H9 (cell line): ENCODE measurements at regions not wholly inside any gene's neighbourhood (a gene's known extent, or its start where the extent isn't known, plus 50 kb on each side); places are given as distances from the start of the nearest gene placed in this dataset.

Experiments
- DNase-seq: peaks from one replicate; pipeline ENCODE4 v3.0.0-alpha.2; 2017
- H2AFZ ChIP-seq: one replicate; pipeline ENCODE4 v1.6.1; 2013; ENCODE audit warnings: mild to moderate bottlenecking, low read length, control low read depth, moderate library complexity
- H2AK5ac ChIP-seq: 2 replicates; pipeline ENCODE4 v1.6.1; 2013; ENCODE audit warnings: low read length, control low read depth, mixed read lengths; ENCODE audit not compliant: insufficient read length
- H2BK120ac ChIP-seq: one replicate; pipeline ENCODE4 v1.6.1; 2013; ENCODE audit warnings: low read depth, mild to moderate bottlenecking, low read length, control low read depth, inconsistent platforms; ENCODE audit not compliant: poor library complexity, severe bottlenecking
- H2BK12ac ChIP-seq: 2 replicates; pipeline ENCODE4 v1.6.1; 2013; ENCODE audit warnings: low read length, control low read depth, mixed read lengths, low read depth; ENCODE audit not compliant: insufficient read length
- H2BK15ac ChIP-seq: 2 replicates; pipeline ENCODE4 v1.6.1; 2013; ENCODE audit warnings: low read depth, low read length, control low read depth
- H2BK20ac ChIP-seq: one replicate; pipeline ENCODE4 v1.6.1; 2013; ENCODE audit warnings: low read depth, mild to moderate bottlenecking, low read length, control low read depth, inconsistent platforms; ENCODE audit not compliant: poor library complexity, severe bottlenecking
- H2BK5ac ChIP-seq: 2 replicates; pipeline ENCODE4 v1.6.1; 2013; ENCODE audit warnings: low read length, control low read depth, mixed read lengths; ENCODE audit not compliant: insufficient read length
- H3K14ac ChIP-seq: 2 replicates; pipeline ENCODE4 v1.6.1; 2013; ENCODE audit warnings: low read length, control low read depth; ENCODE audit not compliant: insufficient read depth
- H3K18ac ChIP-seq: 2 replicates; pipeline ENCODE4 v1.6.1; 2013; ENCODE audit warnings: low read depth, mild to moderate bottlenecking, mixed read lengths, low read length, control low read depth; ENCODE audit not compliant: insufficient read length
- H3K23ac ChIP-seq: 2 replicates; pipeline ENCODE4 v1.6.1; 2013; ENCODE audit warnings: low read length, control low read depth, mixed read lengths, low read depth; ENCODE audit not compliant: insufficient read length
- H3K23me2 ChIP-seq: 2 replicates; pipeline ENCODE4 v1.6.1; 2013; ENCODE audit warnings: low read depth, mild to moderate bottlenecking, mixed read lengths, low read length, control low read depth; ENCODE audit not compliant: insufficient read length, poor library complexity, severe bottlenecking
- H3K27ac ChIP-seq: 2 replicates; pipeline ENCODE4 v1.5.1; 2013; ENCODE audit warnings: low read length, control low read depth, mixed read lengths, low read depth; ENCODE audit not compliant: insufficient read length
- H3K27me3 ChIP-seq: 2 replicates; pipeline ENCODE4 v1.6.1; 2013; ENCODE audit warnings: low read length, control low read depth, inconsistent platforms; ENCODE audit not compliant: insufficient read depth
- H3K4ac ChIP-seq: 2 replicates; pipeline ENCODE4 v1.6.1; 2013; ENCODE audit warnings: low read depth, mild to moderate bottlenecking, control low read depth, inconsistent platforms, low read length, moderate library complexity
- H3K4me1 ChIP-seq: 2 replicates; pipeline ENCODE4 v1.6.1; 2013; ENCODE audit warnings: low read length, control low read depth, inconsistent platforms; ENCODE audit not compliant: insufficient read depth
- H3K4me2 ChIP-seq: 2 replicates; pipeline ENCODE4 v1.6.1; 2013; ENCODE audit warnings: low read length, control low read depth, mixed read lengths; ENCODE audit not compliant: insufficient read length, insufficient read depth
- H3K56ac ChIP-seq: 2 replicates; pipeline ENCODE4 v1.6.1; 2013; ENCODE audit warnings: low read depth, mild to moderate bottlenecking, mixed read lengths, low read length, control low read depth; ENCODE audit not compliant: insufficient read length
- H3K79me1 ChIP-seq: 2 replicates; pipeline ENCODE4 v1.6.1; 2013; ENCODE audit warnings: low read depth, mild to moderate bottlenecking, moderate library complexity, low read length, control low read depth, inconsistent platforms; ENCODE audit not compliant: insufficient read depth, poor library complexity, severe bottlenecking
- H3K79me2 ChIP-seq: 2 replicates; pipeline ENCODE4 v1.6.1; 2013; ENCODE audit warnings: low read length, control low read depth, inconsistent platforms; ENCODE audit not compliant: insufficient read depth
- H3K9ac ChIP-seq: 2 replicates; pipeline ENCODE4 v1.6.1; 2013; ENCODE audit warnings: low read length, control low read depth, mixed read lengths; ENCODE audit not compliant: insufficient read length; ENCODE audit errors: extremely low read depth
- H3K9me3 ChIP-seq: one replicate; pipeline ENCODE4 v1.6.1; 2013; ENCODE audit warnings: low read depth, low read length, inconsistent platforms; ENCODE audit not compliant: control insufficient read depth
- H3T11ph ChIP-seq: one replicate; pipeline ENCODE4 v1.6.1; 2013; ENCODE audit warnings: mild to moderate bottlenecking, low read length, control low read depth, inconsistent platforms
- H4K20me1 ChIP-seq: one replicate; pipeline ENCODE4 v1.6.1; 2013; ENCODE audit not compliant: control insufficient read depth, insufficient read length, insufficient read depth
- H4K5ac ChIP-seq: 2 replicates; pipeline ENCODE4 v1.6.1; 2013; ENCODE audit warnings: low read depth, mild to moderate bottlenecking, mixed read lengths, low read length, control low read depth; ENCODE audit not compliant: insufficient read length
- H4K8ac ChIP-seq: replicated peaks from 2 replicates; pipeline ENCODE4 v1.6.1; 2013; ENCODE audit warnings: low read length, control low read depth, mixed read lengths, low read depth; ENCODE audit not compliant: insufficient read length
- H4K91ac ChIP-seq: 2 replicates; pipeline ENCODE4 v1.6.1; 2013; ENCODE audit warnings: low read depth, mild to moderate bottlenecking, moderate library complexity, mixed read lengths, low read length, control low read depth; ENCODE audit not compliant: insufficient read length
- H3K27ac Mint-ChIP-seq, 3 experiments: 2 replicates in 2 of 3; 3 replicates in 1 of 3; pipeline ENCODE4 v1.8.0; 2020 to 2021; ENCODE audit warnings: mixed read lengths in 3 of 3, mild to moderate bottlenecking in 1 of 3, moderate library complexity in 1 of 3
- H3K27me3 Mint-ChIP-seq: 2 replicates; pipeline ENCODE4 v1.8.0; 2021; ENCODE audit warnings: low read depth, mild to moderate bottlenecking, moderate library complexity, mixed read lengths
- H3K36me3 Mint-ChIP-seq, 3 experiments: 2 replicates in 2 of 3; 3 replicates in 1 of 3; pipeline ENCODE4 v1.8.0; 2020 to 2021; ENCODE audit warnings: low read depth in 3 of 3, mixed read lengths in 3 of 3; ENCODE audit not compliant: insufficient read depth in 1 of 3
- H3K4me1 Mint-ChIP-seq, 2 experiments: 2 replicates each; pipeline ENCODE4 v1.8.0; 2020; ENCODE audit warnings: mixed read lengths in 2 of 2
- H3K4me3 Mint-ChIP-seq, 2 experiments: 2 replicates in 1 of 2; 3 replicates in 1 of 2; pipeline ENCODE4 v1.8.0; 2020 to 2021; ENCODE audit warnings: mild to moderate bottlenecking in 2 of 2, mixed read lengths in 2 of 2, moderate library complexity in 1 of 2
- H3K9me3 Mint-ChIP-seq, 2 experiments: 2 replicates in 1 of 2; 3 replicates in 1 of 2; pipeline ENCODE4 v1.8.0; 2020; ENCODE audit warnings: mild to moderate bottlenecking in 2 of 2, mixed read lengths in 2 of 2, moderate library complexity in 1 of 2
- CTCF ChIP-seq: fragments of 200-600 bp; sonication (generic); conservative IDR thresholded peaks from 3 replicates; pipeline ENCODE4 v1.8.0; 2021; ENCODE audit warnings: antibody characterized with exemption, mild to moderate bottlenecking
- WGBS: extraction: QIAGEN DNeasy Blood & Tissue Kit; methylation state at CpG from one replicate; pipeline ENCODE4 v1.1.7; 2013; ENCODE audit warnings: missing lambda C conversion rate, low lambda C conversion rate, mixed read lengths; ENCODE audit not compliant: insufficient read length; ENCODE audit errors: extremely low coverage; 5-methylcytosine and 5-hydroxymethylcytosine counted together

- Mint-ChIP-seq H3K27ac (no peak overlapping the region), H3K4me3 (no peak overlapping the region), H3K27me3 (no peaks in the 10 kb centered on the region), H3K4me1 (no peaks in the 10 kb centered on the region), H3K36me3 (no peaks in the 10 kb centered on the region), H3K9me3 (no peaks in the 10 kb centered on the region; a peak in 1 of 5 replicates)
- H2BK15ac ChIP-seq = no peak overlapping the region
- no peaks in the 10 kb centered on the region for H3K9me3 ChIP-seq
- H3K56ac ChIP-seq = no peak overlapping the region
- H3K27me3 ChIP-seq = no peaks in the 10 kb centered on the region
- no peak for DNase-seq
- no peaks in the 10 kb centered on the region for H3K4me1 ChIP-seq
- no peak overlapping the region for H3K4ac ChIP-seq
- no peak overlapping the region for H2BK120ac ChIP-seq
- no peak overlapping the region for H4K91ac ChIP-seq
- H4K5ac ChIP-seq = no peak overlapping the region
- WGBS = no CpG with 5 or more reads among the region's 5 CpGs
- H4K8ac ChIP-seq = no peak overlapping the region
- no peak overlapping the region for H3K4me2 ChIP-seq
- H3T11ph ChIP-seq = no peak overlapping the region
- H3K9ac ChIP-seq = no peak overlapping the region
- H3K18ac ChIP-seq = no peak overlapping the region
- H2AFZ ChIP-seq = no peak overlapping the region
- no peak overlapping the region for H3K23ac ChIP-seq
- TF ChIP-seq CTCF = no peak
- no peak overlapping the region for H3K27ac ChIP-seq
- H2AK5ac ChIP-seq = no peak overlapping the region
- no peaks in the 10 kb centered on the region for H3K79me1 ChIP-seq
- no peak overlapping the region for H2BK20ac ChIP-seq
- H3K14ac ChIP-seq = no peak overlapping the region
- H4K20me1 ChIP-seq = no peaks in the 10 kb centered on the region
- no peak overlapping the region for H2BK12ac ChIP-seq
- no peaks in the 10 kb centered on the region for H3K79me2 ChIP-seq
- no peak overlapping the region for H2BK5ac ChIP-seq
- no peaks in the 10 kb centered on the region for H3K23me2 ChIP-seq
These were observed 74.6 kb upstream of the PDC start for GRCh38 chr1:186535388-186536133.
